Activated CD8-positive, alpha-beta T cell treated with anti-CD3 and anti-CD28 coated beads for 36 hours (primary cell): ENCODE measurements at regions not wholly inside any gene's neighbourhood (a gene's known extent, or its start where the extent isn't known, plus 50 kb on each side); places are given as distances from the start of the nearest gene placed in this dataset.

Source experiments
- ATAC-seq: fragments of 200-7000 bp; cut with Tn5 transposase; one replicate; pipeline ENCODE4 v1.10.0; 2021; ENCODE audit warnings: mild to moderate bottlenecking, moderate library complexity
- CTCF ChIA-PET: fragments of 350-600 bp; sonication (Branson Sonifier 250); formaldehyde crosslinking; loops from one replicate; lab custom pipeline; 2021; ENCODE audit warnings: antibody characterized with exemption; lab: Charles Lee
- POLR2A ChIA-PET: fragments of 350-600 bp; sonication (Branson Sonifier 250); formaldehyde crosslinking; loops from one replicate; lab custom pipeline; 2021; ENCODE audit warnings: antibody characterized with exemption; lab: Charles Lee
- DNase-seq: peaks from one replicate; pipeline ENCODE4 v3.0.0-alpha.2; 2020
- H3K27ac Mint-ChIP-seq: one replicate; pipeline ENCODE4 v1.8.0; 2021; ENCODE audit warnings: mild to moderate bottlenecking, mixed read lengths
- H3K27me3 Mint-ChIP-seq: one replicate; pipeline ENCODE4 v1.8.0; 2021; ENCODE audit warnings: mixed read lengths
- H3K36me3 Mint-ChIP-seq: one replicate; pipeline ENCODE4 v1.8.0; 2021; ENCODE audit warnings: low read depth, mixed read lengths
- H3K4me1 Mint-ChIP-seq: one replicate; pipeline ENCODE4 v1.8.0; 2021; ENCODE audit warnings: low read depth, mixed read lengths
- H3K4me3 Mint-ChIP-seq: one replicate; pipeline ENCODE4 v1.8.0; 2021; ENCODE audit warnings: mild to moderate bottlenecking, moderate library complexity, mixed read lengths
- H3K9me3 Mint-ChIP-seq: one replicate; pipeline ENCODE4 v1.8.0; 2021; ENCODE audit warnings: mixed read lengths
- intact Hi-C: fragments of 100-400 bp; cut with micrococcal nuclease; formaldehyde crosslinking; loops from one replicate; pipeline ENCODE4 v1.10.0; 2022
- TF ChIP-seq, protein P1 (sequence below): fragments of 200-600 bp; IDR thresholded peaks from one replicate; pipeline ENCODE4 v1.8.0; 2022; ENCODE audit warnings: antibody characterized with exemption, mild to moderate bottlenecking

DNA sequence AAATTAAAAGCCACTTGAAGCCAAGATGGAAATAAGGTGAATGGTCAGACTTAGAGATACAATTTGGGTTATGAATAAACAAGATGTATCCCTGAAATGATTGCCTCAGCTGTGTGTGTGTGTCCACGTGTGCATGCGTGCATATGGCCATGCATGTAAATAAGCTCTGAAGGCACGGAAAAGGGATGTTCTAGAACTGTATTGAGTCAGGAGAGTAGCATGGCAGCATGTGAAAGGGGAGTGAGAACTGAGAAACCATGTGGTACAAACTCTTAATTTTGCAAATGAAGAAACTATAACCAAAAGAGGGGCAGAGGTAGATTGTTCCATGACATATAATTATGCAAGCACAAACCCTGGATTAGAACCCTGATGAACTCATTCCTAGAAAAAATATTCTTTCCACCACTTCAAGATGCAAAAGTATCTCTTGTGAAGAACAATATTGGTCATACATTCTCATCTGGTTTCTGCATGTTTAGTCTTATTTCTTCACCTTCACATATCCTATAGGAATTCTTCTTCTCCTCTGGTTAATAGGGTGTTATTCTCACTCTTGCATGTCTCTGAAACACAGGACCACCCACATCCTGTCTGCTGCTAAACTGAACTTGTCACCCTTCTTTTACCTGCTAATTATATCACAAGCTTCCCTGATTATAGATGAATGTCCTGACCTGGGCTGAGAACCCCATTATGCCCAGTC, 455.8 kb downstream of the SETBP1 start:
- DNase-seq (no peak), ATAC-seq (no peak)
- intact Hi-C loops, result no loop called here
- H3K36me3 Mint-ChIP-seq, result no peaks in the 10 kb centered on the region
- no peak overlapping the region for H3K27ac Mint-ChIP-seq
- CTCF ChIA-PET, result no interaction called here
- POLR2A ChIA-PET, result no interaction called here
- TF ChIP-seq, protein P1, sequence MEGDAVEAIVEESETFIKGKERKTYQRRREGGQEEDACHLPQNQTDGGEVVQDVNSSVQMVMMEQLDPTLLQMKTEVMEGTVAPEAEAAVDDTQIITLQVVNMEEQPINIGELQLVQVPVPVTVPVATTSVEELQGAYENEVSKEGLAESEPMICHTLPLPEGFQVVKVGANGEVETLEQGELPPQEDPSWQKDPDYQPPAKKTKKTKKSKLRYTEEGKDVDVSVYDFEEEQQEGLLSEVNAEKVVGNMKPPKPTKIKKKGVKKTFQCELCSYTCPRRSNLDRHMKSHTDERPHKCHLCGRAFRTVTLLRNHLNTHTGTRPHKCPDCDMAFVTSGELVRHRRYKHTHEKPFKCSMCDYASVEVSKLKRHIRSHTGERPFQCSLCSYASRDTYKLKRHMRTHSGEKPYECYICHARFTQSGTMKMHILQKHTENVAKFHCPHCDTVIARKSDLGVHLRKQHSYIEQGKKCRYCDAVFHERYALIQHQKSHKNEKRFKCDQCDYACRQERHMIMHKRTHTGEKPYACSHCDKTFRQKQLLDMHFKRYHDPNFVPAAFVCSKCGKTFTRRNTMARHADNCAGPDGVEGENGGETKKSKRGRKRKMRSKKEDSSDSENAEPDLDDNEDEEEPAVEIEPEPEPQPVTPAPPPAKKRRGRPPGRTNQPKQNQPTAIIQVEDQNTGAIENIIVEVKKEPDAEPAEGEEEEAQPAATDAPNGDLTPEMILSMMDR, result no peak
- H3K4me1 Mint-ChIP-seq, result no peaks in the 10 kb centered on the region
- H3K27me3 Mint-ChIP-seq, result no peaks in the 10 kb centered on the region
- no peak overlapping the region for H3K4me3 Mint-ChIP-seq
- no peaks in the 10 kb centered on the region for H3K9me3 Mint-ChIP-seq

DNA sequence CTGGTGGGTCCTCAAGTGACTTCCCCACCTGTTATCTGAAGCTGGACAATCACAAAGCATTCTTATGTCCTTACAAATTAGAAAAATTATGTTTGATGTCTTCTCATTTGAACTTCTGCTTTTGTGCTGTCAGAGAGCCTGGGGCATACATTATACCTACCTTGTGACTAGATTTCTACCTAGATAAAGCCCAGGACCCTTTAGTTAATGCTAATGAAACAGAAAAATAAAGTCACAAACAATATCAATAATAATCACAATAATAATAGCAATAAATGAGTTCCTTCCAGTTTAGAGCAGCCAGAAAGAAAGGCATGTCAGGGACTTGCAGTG, 456.4 kb downstream of the SETBP1 start:
- no peaks in the 10 kb centered on the region for H3K4me1 Mint-ChIP-seq
- no peaks in the 10 kb centered on the region for H3K9me3 Mint-ChIP-seq
- POLR2A ChIA-PET, result no interaction called here

DNA sequence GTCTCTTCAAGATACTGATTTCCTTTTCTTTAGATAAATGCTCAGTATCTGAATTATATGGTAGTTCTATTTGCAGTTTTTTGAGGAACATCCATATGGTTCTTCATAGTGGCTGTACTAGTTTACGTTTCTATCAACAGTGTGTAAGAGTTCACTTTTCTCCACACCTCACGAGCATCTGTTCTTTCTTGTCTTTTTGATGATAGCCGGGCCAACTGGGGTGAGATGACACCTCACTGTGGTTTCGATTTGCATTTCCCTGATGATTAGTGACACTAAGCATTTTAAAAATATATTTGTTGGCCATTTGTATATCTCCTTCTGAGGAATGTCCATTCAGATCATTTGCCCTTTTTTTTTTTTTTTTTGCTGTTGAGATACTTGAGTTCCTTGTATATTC, 458.8 kb downstream of the SETBP1 start:
- CTCF ChIA-PET, result no interaction called here
- intact Hi-C loops, result no loop called here
- Mint-ChIP-seq H3K27ac (no peak overlapping the region), H3K4me1 (no peaks in the 10 kb centered on the region), H3K36me3 (no peaks in the 10 kb centered on the region), H3K27me3 (peaks cover 3% of the 10 kb centered on the region), H3K4me3 (no peak overlapping the region), H3K9me3 (no peaks in the 10 kb centered on the region)
- TF ChIP-seq, protein P1, result no peak
- POLR2A ChIA-PET, result no interaction called here
- no peak for DNase-seq
- ATAC-seq, result no peak

More for the DNA sequence above, 456.4 kb downstream of the SETBP1 start:
- DNase-seq (no peak), ATAC-seq (no peak)
- H3K36me3 Mint-ChIP-seq, result no peaks in the 10 kb centered on the region
- no peak overlapping the region for H3K27ac Mint-ChIP-seq
- CTCF ChIA-PET, result no interaction called here
- intact Hi-C loops, result no loop called here
- no peak overlapping the region for H3K4me3 Mint-ChIP-seq
- TF ChIP-seq, protein P1, result no peak
- no peaks in the 10 kb centered on the region for H3K27me3 Mint-ChIP-seq

DNA sequence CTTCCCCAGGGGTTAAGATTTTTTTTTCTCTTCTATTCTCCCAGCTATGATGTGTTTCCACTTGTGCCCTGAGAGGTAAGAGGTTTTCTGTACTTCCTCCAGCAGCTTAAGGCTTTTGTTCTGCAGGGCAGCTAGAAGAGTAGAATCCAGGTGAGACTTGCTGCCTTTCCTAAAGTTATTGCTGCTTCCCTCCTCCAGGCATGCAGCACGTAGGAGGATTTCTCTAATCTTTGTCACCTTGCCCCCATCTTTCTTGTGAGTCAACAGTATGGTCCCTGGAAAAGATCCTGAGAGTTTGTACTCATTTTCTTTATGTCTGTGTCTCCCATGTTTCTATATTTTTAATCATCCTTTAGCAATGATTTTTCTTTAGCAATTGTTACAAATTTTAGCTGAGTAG, 462.2 kb downstream of the SETBP1 start:
- no peaks in the 10 kb centered on the region for H3K9me3 Mint-ChIP-seq
- intact Hi-C loops, result no loop called here
- H3K4me3 Mint-ChIP-seq, result no peak overlapping the region
- no peak overlapping the region for H3K27ac Mint-ChIP-seq
- TF ChIP-seq, protein P1, result no peak
- ChIA-PET CTCF (no interaction called here), POLR2A (no interaction called here)
- H3K36me3 Mint-ChIP-seq, result no peaks in the 10 kb centered on the region
- no peak for ATAC-seq
- no peak for DNase-seq
- no peaks in the 10 kb centered on the region for H3K4me1 Mint-ChIP-seq
- peaks cover 4% of the 10 kb centered on the region for H3K27me3 Mint-ChIP-seq

DNA sequence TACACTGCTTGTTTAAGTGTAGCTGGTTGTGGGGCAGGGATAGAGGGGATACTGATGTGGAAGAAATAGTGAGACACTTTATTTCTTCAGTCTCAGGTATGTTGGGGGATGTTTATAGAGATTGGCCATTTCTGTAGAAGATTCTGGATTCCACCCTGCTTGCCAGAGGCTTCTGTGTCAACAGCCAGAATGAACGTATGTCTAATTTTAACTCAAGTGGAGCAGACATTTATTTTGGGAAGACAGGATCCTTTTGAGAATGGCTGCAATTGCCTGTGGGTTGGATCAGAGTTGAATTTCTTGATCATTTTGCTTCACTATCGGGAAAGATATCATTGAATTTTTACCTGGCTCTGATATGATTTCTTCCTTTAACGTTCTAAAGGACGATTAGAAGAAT, 465.6 kb upstream of the SLC14A2 start:
- Mint-ChIP-seq H3K27ac (no peak overlapping the region), H3K27me3 (peaks cover 8% of the 10 kb centered on the region), H3K4me1 (no peaks in the 10 kb centered on the region), H3K4me3 (no peak overlapping the region), H3K9me3 (no peaks in the 10 kb centered on the region), H3K36me3 (no peaks in the 10 kb centered on the region)
- DNase-seq, result no peak
- ChIA-PET POLR2A (no interaction called here), CTCF (interaction anchor here (1.1 kb wide), 1 partner anchor 103 kb away, joined by 3 read pairs; no protein-coding TSS in a partner anchor)
- intact Hi-C loops, result no loop called here
- no peak for ATAC-seq
- TF ChIP-seq, protein P1, result no peak
